Endothelial cell of umbilical vein (primary cell): ENCODE measurements at regions not wholly inside any gene's neighbourhood (a gene's known extent, or its start where the extent isn't known, plus 50 kb on each side); places are given as distances from the start of the nearest gene placed in this dataset.

Experiments used
- BruUV-seq: library from RNA; stranded (reverse); fragments of 400-500 nt; replicated peaks from 2 replicates; lab custom pipeline; 2021; lab: Mats Ljungman, UMichigan
- CTCF ChIA-PET: fragments of 300-600, 350-600 bp; sonication (Branson Sonifier 250); formaldehyde crosslinking; loops from one replicate; lab custom pipeline; 2021; ENCODE audit warnings: antibody characterized with exemption, inconsistent platforms; lab: Charles Lee
- POLR2A ChIA-PET: fragments of 300-600, 350-600 bp; sonication (Branson Sonifier 250); formaldehyde crosslinking; loops from one replicate; lab custom pipeline; 2021; ENCODE audit warnings: antibody characterized with exemption, inconsistent platforms; lab: Charles Lee
- DNase-seq: peaks from one replicate; pipeline ENCODE4 v3.0.0-alpha.2; 2011; ENCODE audit warnings: low read depth, low spot score
- FAIRE-seq: peaks from 2 replicates; lab custom pipeline; 2011; peaks lifted over from hg19 to GRCh38; lab: Jason Lieb, UNC
- H2AFZ ChIP-seq: 2 replicates; pipeline ENCODE4 v1.6.0; 2012; ENCODE audit warnings: low read depth, low read length, control low read depth, inconsistent platforms
- H3K27ac ChIP-seq: 2 replicates; pipeline ENCODE4 v1.5.1; 2011; ENCODE audit warnings: low read depth, mild to moderate bottlenecking, control low read depth, low read length, moderate library complexity; ENCODE audit not compliant: insufficient read depth
- H3K27me3 ChIP-seq, 2 experiments: 2 replicates each; pipeline versions ENCODE4 v1.6.0 to v1.6.1; 2011; ENCODE audit warnings: low read length in 2 of 2, mixed read lengths in 1 of 2; ENCODE audit not compliant: control insufficient read depth in 2 of 2, insufficient read depth in 2 of 2
- H3K36me3 ChIP-seq, 2 experiments: 2 replicates in 1 of 2; 3 replicates in 1 of 2; pipeline ENCODE4 v1.5.1; 2011; ENCODE audit warnings: low read length in 2 of 2, mild to moderate bottlenecking in 1 of 2, moderate library complexity in 1 of 2; ENCODE audit not compliant: control insufficient read depth in 2 of 2, insufficient read depth in 2 of 2; ENCODE audit errors: extremely low read depth in 1 of 2
- H3K4me1 ChIP-seq: 3 replicates; pipeline ENCODE4 v1.5.1; 2011; ENCODE audit warnings: mild to moderate bottlenecking, low read length; ENCODE audit not compliant: control insufficient read depth, insufficient read depth; ENCODE audit errors: extremely low read depth
- H3K4me2 ChIP-seq: 2 replicates; pipeline ENCODE4 v1.6.1; 2011; ENCODE audit warnings: low read length, control low read depth, mixed read lengths; ENCODE audit not compliant: insufficient read depth
- H3K4me3 ChIP-seq, 3 experiments: fragments of 200-600 bp in 1 of 3; sonication (generic), shearing (Covaris generic) in 1 of 3; replicated peaks in 1 of 3; 2 replicates each; pipeline ENCODE4 v1.5.1; 2011 to 2016; ENCODE audit warnings: control low read depth in 3 of 3, low read length in 3 of 3, mild to moderate bottlenecking in 2 of 3, inconsistent platforms in 1 of 3, low read depth in 1 of 3, moderate library complexity in 1 of 3; ENCODE audit not compliant: insufficient read depth in 1 of 3
- H3K79me2 ChIP-seq: 2 replicates; pipeline ENCODE4 v1.6.0; 2012; ENCODE audit warnings: low read length, inconsistent platforms; ENCODE audit not compliant: control insufficient read depth, insufficient read depth
- H3K9ac ChIP-seq: replicated peaks from 2 replicates; pipeline ENCODE3; 2011; ENCODE audit warnings: low read length, control low read depth; ENCODE audit not compliant: insufficient read depth; ENCODE audit errors: extremely low read depth
- H3K9me1 ChIP-seq: replicated peaks from 3 replicates; pipeline ENCODE4 v1.6.0; 2011; ENCODE audit warnings: mild to moderate bottlenecking, low read length; ENCODE audit not compliant: control insufficient read depth, insufficient read depth; ENCODE audit errors: extremely low read depth
- H3K9me3 ChIP-seq: replicated peaks from 2 replicates; pipeline ENCODE4 v1.5.1; 2012; ENCODE audit warnings: low read length, inconsistent platforms; ENCODE audit not compliant: control insufficient read depth, insufficient read depth
- H4K20me1 ChIP-seq: replicated peaks from 2 replicates; pipeline ENCODE3; 2011; ENCODE audit warnings: mild to moderate bottlenecking, low read length; ENCODE audit not compliant: control insufficient read depth, insufficient read depth; ENCODE audit errors: extremely low read depth
- CTCF ChIP-seq, 2 donors: IDR thresholded peaks; 1 replicate in 1 of 2; 2 replicates in 1 of 2; pipeline ENCODE4 v1.5.1; 2011; ENCODE audit warnings: low read length in 2 of 2, mild to moderate bottlenecking in 2 of 2, moderate library complexity in 2 of 2, control low read depth in 1 of 2, inconsistent platforms in 1 of 2, low read depth in 1 of 2; ENCODE audit not compliant: insufficient read depth in 1 of 2; ENCODE audit errors: extremely low read depth in 1 of 2
- EZH2 ChIP-seq: IDR thresholded peaks from 2 replicates; pipeline ENCODE4 v1.6.1; 2012; ENCODE audit warnings: borderline replicate concordance, low read depth, mild to moderate bottlenecking, moderate library complexity, low read length, inconsistent platforms; ENCODE audit not compliant: severe bottlenecking
- GATA2 ChIP-seq: IDR thresholded peaks from 2 replicates; pipeline ENCODE4 v1.7.0; 2011; ENCODE audit warnings: low read depth, mild to moderate bottlenecking, moderate library complexity, mixed read lengths, low read length; ENCODE audit not compliant: insufficient read length, insufficient read depth
- MAX ChIP-seq: IDR thresholded peaks from 2 replicates; pipeline ENCODE4 v1.6.1; 2011; ENCODE audit not compliant: insufficient read depth, insufficient read length
- MYC ChIP-seq: IDR thresholded peaks from one replicate; pipeline ENCODE4 v1.6.1; 2011; ENCODE audit warnings: mild to moderate bottlenecking, low read depth, low read length
- POLR2AphosphoS5 ChIP-seq: IDR thresholded peaks from 2 replicates; pipeline ENCODE4 v1.6.1; 2012; ENCODE audit warnings: low read depth, mild to moderate bottlenecking, control low read depth, low read length, moderate library complexity; ENCODE audit not compliant: insufficient read depth
- dilution Hi-C: fragments of 300-500 bp; cut with MboI; formaldehyde crosslinking; loops from one replicate; pipeline ENCODE4 v1.15.0; 2019; ENCODE audit warnings: low sequenced_read_pairs; ENCODE audit not compliant: extremely low pct_ligation_motif_present
- intact Hi-C: fragments of 100-400 bp; cut with micrococcal nuclease; formaldehyde crosslinking; loops from one replicate; pipeline ENCODE4 v1.10.0; 2022

- TF ChIP-seq GATA2 (no peak), MYC (no peak), MAX (no peak)
- ChIA-PET POLR2A (no interaction called here), CTCF (no interaction called here)
- dilution Hi-C loops (no loop called here), intact Hi-C loops (no loop called here)
- FAIRE-seq (no peak), DNase-seq (no peak)
- Histone ChIP-seq H3K9me1 (no peaks in the 10 kb centered on the region), H3K4me3 (no peak overlapping the region), H3K36me3 (no peaks in the 10 kb centered on the region), H4K20me1 (no peaks in the 10 kb centered on the region), H2AFZ (no peak overlapping the region), H3K9me3 (no peaks in the 10 kb centered on the region), H3K27ac (no peak overlapping the region), H3K27me3 (no peaks in the 10 kb centered on the region), H3K4me1 (no peaks in the 10 kb centered on the region), H3K4me2 (no peak overlapping the region), H3K9ac (no peak overlapping the region), H3K79me2 (no peaks in the 10 kb centered on the region)
- BruUV-seq, result no TSS peak
Observed at GRCh38 chr4:177964061-177964460, 521.8 kb upstream of the AGA start.

- Histone ChIP-seq H3K79me2 (no peaks in the 10 kb centered on the region), H3K9me1 (no peaks in the 10 kb centered on the region), H4K20me1 (no peaks in the 10 kb centered on the region), H3K9ac (no peak overlapping the region), H3K4me1 (no peaks in the 10 kb centered on the region), H3K4me2 (no peak overlapping the region), H3K27ac (no peak overlapping the region), H3K36me3 (no peaks in the 10 kb centered on the region), H3K4me3 (no peak overlapping the region), H3K27me3 (no peaks in the 10 kb centered on the region), H2AFZ (no peak overlapping the region), H3K9me3 (no peaks in the 10 kb centered on the region)
- CTCF ChIA-PET, result no interaction called here
- no peak for TF ChIP-seq EZH2
- TF ChIP-seq POLR2AphosphoS5, result no peak
- no peak for TF ChIP-seq CTCF (IDR thresholded peaks at IDR 0.05; ENCODE audit: extremely low read depth in 1 of 2, insufficient read depth in 1 of 2, low read depth in 1 of 2, low read length in 2 of 2)
- POLR2A ChIA-PET, result no interaction called here
- FAIRE-seq, result no peak
- no TSS peak for BruUV-seq
- dilution Hi-C loops, result no loop called here
- DNase-seq, result no peak
- intact Hi-C loops, result no loop called here
Observed at GRCh38 chr4:177964693-177965168, 522.5 kb upstream of the AGA start.
